NB4 (cell line): ENCODE measurements at regions not wholly inside any gene's neighbourhood (a gene's known extent, or its start where the extent isn't known, plus 50 kb on each side); places are given as distances from the start of the nearest gene placed in this dataset.

ENCODE experiments used
- MYC ChIP-seq: IDR thresholded peaks from 2 replicates; pipeline ENCODE4 v1.6.1; 2011; ENCODE audit warnings: low read depth, low read length
- TF ChIP-seq, protein P1 (sequence below): IDR thresholded peaks from one replicate; pipeline ENCODE4 v1.5.1; 2012; ENCODE audit warnings: low read depth, low read length

DNA sequence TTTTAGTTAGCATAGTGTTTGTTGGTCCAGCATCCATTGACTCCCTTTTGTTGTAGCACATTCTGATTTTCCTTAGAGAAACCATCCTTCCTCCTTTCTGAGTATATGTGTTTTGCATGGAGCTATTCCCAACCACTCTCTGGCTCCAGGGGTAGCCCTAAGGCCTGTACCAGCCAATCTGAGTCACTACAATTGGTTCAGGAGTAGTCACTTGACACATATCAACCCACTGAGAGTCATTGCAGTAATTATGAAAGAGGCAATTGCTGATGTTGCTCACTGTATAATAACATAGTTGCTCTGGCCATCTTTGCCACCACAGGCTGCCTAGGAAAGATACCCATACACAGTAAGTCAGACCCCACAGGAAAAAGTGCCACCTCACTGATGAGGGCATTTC lies 71.2 kb upstream of the GRID2 start:
- TF ChIP-seq, protein P1, sequence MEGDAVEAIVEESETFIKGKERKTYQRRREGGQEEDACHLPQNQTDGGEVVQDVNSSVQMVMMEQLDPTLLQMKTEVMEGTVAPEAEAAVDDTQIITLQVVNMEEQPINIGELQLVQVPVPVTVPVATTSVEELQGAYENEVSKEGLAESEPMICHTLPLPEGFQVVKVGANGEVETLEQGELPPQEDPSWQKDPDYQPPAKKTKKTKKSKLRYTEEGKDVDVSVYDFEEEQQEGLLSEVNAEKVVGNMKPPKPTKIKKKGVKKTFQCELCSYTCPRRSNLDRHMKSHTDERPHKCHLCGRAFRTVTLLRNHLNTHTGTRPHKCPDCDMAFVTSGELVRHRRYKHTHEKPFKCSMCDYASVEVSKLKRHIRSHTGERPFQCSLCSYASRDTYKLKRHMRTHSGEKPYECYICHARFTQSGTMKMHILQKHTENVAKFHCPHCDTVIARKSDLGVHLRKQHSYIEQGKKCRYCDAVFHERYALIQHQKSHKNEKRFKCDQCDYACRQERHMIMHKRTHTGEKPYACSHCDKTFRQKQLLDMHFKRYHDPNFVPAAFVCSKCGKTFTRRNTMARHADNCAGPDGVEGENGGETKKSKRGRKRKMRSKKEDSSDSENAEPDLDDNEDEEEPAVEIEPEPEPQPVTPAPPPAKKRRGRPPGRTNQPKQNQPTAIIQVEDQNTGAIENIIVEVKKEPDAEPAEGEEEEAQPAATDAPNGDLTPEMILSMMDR, result no peak
- no peak for TF ChIP-seq MYC
